GM12872 (cell line): ENCODE measurements at regions not wholly inside any gene's neighbourhood (a gene's known extent, or its start where the extent isn't known, plus 50 kb on each side); places are given as distances from the start of the nearest gene placed in this dataset.

Experiments used
- CTCF ChIP-seq: IDR thresholded peaks from 3 replicates; pipeline ENCODE4 v1.5.1; 2011; ENCODE audit warnings: low read depth, mild to moderate bottlenecking, low read length, moderate library complexity; ENCODE audit not compliant: insufficient read depth

- no peak for TF ChIP-seq CTCF
Measured at GRCh38 chr3:180161770-180162169, 125.0 kb upstream of the PEX5L start.

- TF ChIP-seq CTCF = no peak
Measured at GRCh38 chr3:180175572-180175971, 138.8 kb upstream of the PEX5L start.

- TF ChIP-seq CTCF = no peak
Measured at GRCh38 chr3:180176059-180176458, 139.3 kb upstream of the PEX5L start.

GRCh38 chr3:180177255-180177654, 140.5 kb upstream of the PEX5L start:
- no peak for TF ChIP-seq CTCF

- TF ChIP-seq CTCF = no peak
Measured at GRCh38 chr3:180179562-180179961, 142.8 kb upstream of the PEX5L start.

GRCh38 chr3:180180795-180181194, 144.1 kb upstream of the PEX5L start:
- TF ChIP-seq CTCF = no peak

GRCh38 chr3:180181387-180181786, 144.7 kb upstream of the PEX5L start:
- TF ChIP-seq CTCF = no peak

GRCh38 chr3:180183346-180183745, 146.6 kb upstream of the PEX5L start:
- no peak for TF ChIP-seq CTCF
